Gastroesophageal sphincter (tissue), 3 donors: ENCODE measurements at regions not wholly inside any gene's neighbourhood (a gene's known extent, or its start where the extent isn't known, plus 50 kb on each side); places are given as distances from the start of the nearest gene placed in this dataset.

Source experiments
- CTCF ChIP-seq, 4 experiments: fragments of 200-600 bp in 2 of 4; fragments of 450-650 bp in 2 of 4; sonication (generic) in 1 of 4; IDR thresholded peaks; one replicate each; pipeline ENCODE4 v1.5.1; 2017 to 2019; ENCODE audit warnings: antibody characterized with exemption in 4 of 4, mild to moderate bottlenecking in 2 of 4, moderate library complexity in 2 of 4
- POLR2A ChIP-seq, 2 donors: fragments of 450-650 bp; IDR thresholded peaks; one replicate each; pipeline ENCODE4 v1.6.1; 2017; ENCODE audit warnings: antibody characterized with exemption in 2 of 2, mild to moderate bottlenecking in 2 of 2, moderate library complexity in 1 of 2
- POLR2AphosphoS5 ChIP-seq: sonication (generic); formaldehyde crosslinking; IDR thresholded peaks from one replicate; pipeline ENCODE4 v1.6.1; 2017; ENCODE audit warnings: antibody characterized with exemption

GRCh38 chr20:16802652-16802935, 54.4 kb downstream of the OTOR start:
- TF ChIP-seq CTCF (IDR thresholded peaks at IDR 0.05) (no peak), POLR2AphosphoS5 (no peak), POLR2A (IDR thresholded peaks at IDR 0.05) (no peak)
